Astrocyte (in vitro differentiated cells and primary cell): ENCODE measurements at regions not wholly inside any gene's neighbourhood (a gene's known extent, or its start where the extent isn't known, plus 50 kb on each side); places are given as distances from the start of the nearest gene placed in this dataset.

Source experiments
- EZH2 ChIP-seq: IDR thresholded peaks from 2 replicates; pipeline ENCODE4 v1.6.1; 2012; ENCODE audit warnings: mild to moderate bottlenecking, low read length, inconsistent platforms; ENCODE audit not compliant: insufficient read depth
- TF ChIP-seq, protein P1 (sequence below): IDR thresholded peaks from 2 replicates; pipeline ENCODE4 v1.5.1; 2011; ENCODE audit warnings: low read depth, mild to moderate bottlenecking, inconsistent platforms, low read length, moderate library complexity; ENCODE audit not compliant: insufficient read depth

- TF ChIP-seq, protein P1, sequence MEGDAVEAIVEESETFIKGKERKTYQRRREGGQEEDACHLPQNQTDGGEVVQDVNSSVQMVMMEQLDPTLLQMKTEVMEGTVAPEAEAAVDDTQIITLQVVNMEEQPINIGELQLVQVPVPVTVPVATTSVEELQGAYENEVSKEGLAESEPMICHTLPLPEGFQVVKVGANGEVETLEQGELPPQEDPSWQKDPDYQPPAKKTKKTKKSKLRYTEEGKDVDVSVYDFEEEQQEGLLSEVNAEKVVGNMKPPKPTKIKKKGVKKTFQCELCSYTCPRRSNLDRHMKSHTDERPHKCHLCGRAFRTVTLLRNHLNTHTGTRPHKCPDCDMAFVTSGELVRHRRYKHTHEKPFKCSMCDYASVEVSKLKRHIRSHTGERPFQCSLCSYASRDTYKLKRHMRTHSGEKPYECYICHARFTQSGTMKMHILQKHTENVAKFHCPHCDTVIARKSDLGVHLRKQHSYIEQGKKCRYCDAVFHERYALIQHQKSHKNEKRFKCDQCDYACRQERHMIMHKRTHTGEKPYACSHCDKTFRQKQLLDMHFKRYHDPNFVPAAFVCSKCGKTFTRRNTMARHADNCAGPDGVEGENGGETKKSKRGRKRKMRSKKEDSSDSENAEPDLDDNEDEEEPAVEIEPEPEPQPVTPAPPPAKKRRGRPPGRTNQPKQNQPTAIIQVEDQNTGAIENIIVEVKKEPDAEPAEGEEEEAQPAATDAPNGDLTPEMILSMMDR, result no peak
- TF ChIP-seq EZH2, result no peak
Observed at GRCh38 chr20:53795170-53795569, 201.5 kb upstream of the ZNF217 start.
